NK-92 treated with Interleukin-12 subunit alpha and Interleukin-12 subunit beta, amount 100 ng/mL, for 24 hours (cell line): ENCODE measurements at regions not wholly inside any gene's neighbourhood (a gene's known extent, or its start where the extent isn't known, plus 50 kb on each side); places are given as distances from the start of the nearest gene placed in this dataset.

ENCODE experiments used
- DNase-seq: peaks from one replicate; lab custom pipeline; 2025; lab: John Stamatoyannopoulos, UW

- no peak for DNase-seq
Measured at GRCh38 chr12:76611533-76611932, 52.0 kb upstream of the OSBPL8 start.

GRCh38 chr12:76614364-76614763, 54.8 kb upstream of the OSBPL8 start:
- DNase-seq, result no peak

- DNase-seq, result no peak
Measured at GRCh38 chr12:76618031-76618430, 58.5 kb upstream of the OSBPL8 start.

- DNase-seq, result peak; percentile 17
Measured at GRCh38 chr12:76621582-76622024, 62.0 kb upstream of the OSBPL8 start.

GRCh38 chr12:76622351-76622750, 62.8 kb upstream of the OSBPL8 start:
- DNase-seq, result no peak

- DNase-seq, result no peak
Measured at GRCh38 chr12:76622915-76623314, 63.3 kb upstream of the OSBPL8 start.

GRCh38 chr12:76623931-76624330, 64.4 kb upstream of the OSBPL8 start:
- DNase-seq, result no peak

GRCh38 chr12:76627346-76628135, 68.0 kb upstream of the OSBPL8 start:
- DNase-seq, result no peak

GRCh38 chr12:76628745-76629144, 69.2 kb upstream of the OSBPL8 start:
- DNase-seq, result no peak

- DNase-seq, result no peak
Measured at GRCh38 chr12:76631741-76632140, 72.2 kb upstream of the OSBPL8 start.

GRCh38 chr12:76633415-76633814, 73.8 kb upstream of the OSBPL8 start:
- no peak for DNase-seq

- no peak for DNase-seq
Measured at GRCh38 chr12:76634133-76634532, 74.6 kb upstream of the OSBPL8 start.

GRCh38 chr12:76636121-76636692, 76.6 kb upstream of the OSBPL8 start:
- no peak for DNase-seq

- no peak for DNase-seq
Measured at GRCh38 chr12:76637807-76638206, 78.2 kb upstream of the OSBPL8 start.

GRCh38 chr12:76639646-76640045, 80.1 kb upstream of the OSBPL8 start:
- DNase-seq, result no peak

GRCh38 chr12:76641073-76641472, 81.5 kb upstream of the OSBPL8 start:
- DNase-seq, result no peak

- no peak for DNase-seq
Measured at GRCh38 chr12:76641961-76642360, 82.4 kb upstream of the OSBPL8 start.

- DNase-seq, result no peak
Measured at GRCh38 chr12:76643438-76643837, 83.9 kb upstream of the OSBPL8 start.

- no peak for DNase-seq
Measured at GRCh38 chr12:76644950-76645349, 85.4 kb upstream of the OSBPL8 start.

- DNase-seq, result no peak
Measured at GRCh38 chr12:76645934-76646333, 86.4 kb upstream of the OSBPL8 start.

GRCh38 chr12:76646366-76646765, 86.8 kb upstream of the OSBPL8 start:
- DNase-seq, result no peak

- no peak for DNase-seq
Measured at GRCh38 chr12:76649099-76649498, 89.5 kb upstream of the OSBPL8 start.

- no peak for DNase-seq
Measured at GRCh38 chr12:76652402-76652801, 92.8 kb upstream of the OSBPL8 start.

GRCh38 chr12:76653342-76653741, 93.8 kb upstream of the OSBPL8 start:
- DNase-seq, result no peak
